Endothelial cell of umbilical vein (primary cell): ENCODE measurements at regions not wholly inside any gene's neighbourhood (a gene's known extent, or its start where the extent isn't known, plus 50 kb on each side); places are given as distances from the start of the nearest gene placed in this dataset.

Source experiments
- BruUV-seq: library from RNA; stranded (reverse); fragments of 400-500 nt; replicated peaks from 2 replicates; lab custom pipeline; 2021; lab: Mats Ljungman, UMichigan
- CTCF ChIA-PET: fragments of 300-600, 350-600 bp; sonication (Branson Sonifier 250); formaldehyde crosslinking; loops from one replicate; lab custom pipeline; 2021; ENCODE audit warnings: antibody characterized with exemption, inconsistent platforms; lab: Charles Lee
- POLR2A ChIA-PET: fragments of 300-600, 350-600 bp; sonication (Branson Sonifier 250); formaldehyde crosslinking; loops from one replicate; lab custom pipeline; 2021; ENCODE audit warnings: antibody characterized with exemption, inconsistent platforms; lab: Charles Lee
- DNase-seq: peaks from one replicate; pipeline ENCODE4 v3.0.0-alpha.2; 2011; ENCODE audit warnings: low read depth, low spot score
- FAIRE-seq: peaks from 2 replicates; lab custom pipeline; 2011; peaks lifted over from hg19 to GRCh38; lab: Jason Lieb, UNC
- H2AFZ ChIP-seq: 2 replicates; pipeline ENCODE4 v1.6.0; 2012; ENCODE audit warnings: low read depth, low read length, control low read depth, inconsistent platforms
- H3K27ac ChIP-seq: 2 replicates; pipeline ENCODE4 v1.5.1; 2011; ENCODE audit warnings: low read depth, mild to moderate bottlenecking, control low read depth, low read length, moderate library complexity; ENCODE audit not compliant: insufficient read depth
- H3K27me3 ChIP-seq, 2 experiments: 2 replicates each; pipeline versions ENCODE4 v1.6.0 to v1.6.1; 2011; ENCODE audit warnings: low read length in 2 of 2, mixed read lengths in 1 of 2; ENCODE audit not compliant: control insufficient read depth in 2 of 2, insufficient read depth in 2 of 2
- H3K36me3 ChIP-seq, 2 experiments: 2 replicates in 1 of 2; 3 replicates in 1 of 2; pipeline ENCODE4 v1.5.1; 2011; ENCODE audit warnings: low read length in 2 of 2, mild to moderate bottlenecking in 1 of 2, moderate library complexity in 1 of 2; ENCODE audit not compliant: control insufficient read depth in 2 of 2, insufficient read depth in 2 of 2; ENCODE audit errors: extremely low read depth in 1 of 2
- H3K4me1 ChIP-seq: 3 replicates; pipeline ENCODE4 v1.5.1; 2011; ENCODE audit warnings: mild to moderate bottlenecking, low read length; ENCODE audit not compliant: control insufficient read depth, insufficient read depth; ENCODE audit errors: extremely low read depth
- H3K4me2 ChIP-seq: 2 replicates; pipeline ENCODE4 v1.6.1; 2011; ENCODE audit warnings: low read length, control low read depth, mixed read lengths; ENCODE audit not compliant: insufficient read depth
- H3K4me3 ChIP-seq, 3 experiments: fragments of 200-600 bp in 1 of 3; sonication (generic), shearing (Covaris generic) in 1 of 3; replicated peaks in 1 of 3; 2 replicates each; pipeline ENCODE4 v1.5.1; 2011 to 2016; ENCODE audit warnings: control low read depth in 3 of 3, low read length in 3 of 3, mild to moderate bottlenecking in 2 of 3, inconsistent platforms in 1 of 3, low read depth in 1 of 3, moderate library complexity in 1 of 3; ENCODE audit not compliant: insufficient read depth in 1 of 3
- H3K79me2 ChIP-seq: 2 replicates; pipeline ENCODE4 v1.6.0; 2012; ENCODE audit warnings: low read length, inconsistent platforms; ENCODE audit not compliant: control insufficient read depth, insufficient read depth
- H3K9ac ChIP-seq: replicated peaks from 2 replicates; pipeline ENCODE3; 2011; ENCODE audit warnings: low read length, control low read depth; ENCODE audit not compliant: insufficient read depth; ENCODE audit errors: extremely low read depth
- H3K9me1 ChIP-seq: replicated peaks from 3 replicates; pipeline ENCODE4 v1.6.0; 2011; ENCODE audit warnings: mild to moderate bottlenecking, low read length; ENCODE audit not compliant: control insufficient read depth, insufficient read depth; ENCODE audit errors: extremely low read depth
- H3K9me3 ChIP-seq: replicated peaks from 2 replicates; pipeline ENCODE4 v1.5.1; 2012; ENCODE audit warnings: low read length, inconsistent platforms; ENCODE audit not compliant: control insufficient read depth, insufficient read depth
- H4K20me1 ChIP-seq: replicated peaks from 2 replicates; pipeline ENCODE3; 2011; ENCODE audit warnings: mild to moderate bottlenecking, low read length; ENCODE audit not compliant: control insufficient read depth, insufficient read depth; ENCODE audit errors: extremely low read depth
- FOS ChIP-seq: IDR thresholded peaks from 2 replicates; pipeline ENCODE4 v1.6.1; 2011; ENCODE audit warnings: mild to moderate bottlenecking, low read length, moderate library complexity, borderline replicate concordance; ENCODE audit not compliant: insufficient read depth
- GATA2 ChIP-seq: IDR thresholded peaks from 2 replicates; pipeline ENCODE4 v1.7.0; 2011; ENCODE audit warnings: low read depth, mild to moderate bottlenecking, moderate library complexity, mixed read lengths, low read length; ENCODE audit not compliant: insufficient read length, insufficient read depth
- JUN ChIP-seq: IDR thresholded peaks from 2 replicates; pipeline ENCODE4 v1.6.1; 2011; ENCODE audit warnings: borderline replicate concordance, low read depth; ENCODE audit not compliant: insufficient read length, insufficient read depth
- MYC ChIP-seq: IDR thresholded peaks from one replicate; pipeline ENCODE4 v1.6.1; 2011; ENCODE audit warnings: mild to moderate bottlenecking, low read depth, low read length
- POLR2A ChIP-seq: IDR thresholded peaks from 2 replicates; pipeline ENCODE4 v1.6.1; 2012; ENCODE audit warnings: low read depth, mild to moderate bottlenecking, control low read depth, low read length
- POLR2AphosphoS5 ChIP-seq: IDR thresholded peaks from 2 replicates; pipeline ENCODE4 v1.6.1; 2012; ENCODE audit warnings: low read depth, mild to moderate bottlenecking, control low read depth, low read length, moderate library complexity; ENCODE audit not compliant: insufficient read depth
- dilution Hi-C: fragments of 300-500 bp; cut with MboI; formaldehyde crosslinking; loops from one replicate; pipeline ENCODE4 v1.15.0; 2019; ENCODE audit warnings: low sequenced_read_pairs; ENCODE audit not compliant: extremely low pct_ligation_motif_present
- intact Hi-C: fragments of 100-400 bp; cut with micrococcal nuclease; formaldehyde crosslinking; loops from one replicate; pipeline ENCODE4 v1.10.0; 2022
- TF ChIP-seq, protein P1 (sequence below), 2 donors: IDR thresholded peaks; 1 replicate in 1 of 2; 2 replicates in 1 of 2; pipeline ENCODE4 v1.5.1; 2011; ENCODE audit warnings: low read length in 2 of 2, mild to moderate bottlenecking in 2 of 2, moderate library complexity in 2 of 2, control low read depth in 1 of 2, inconsistent platforms in 1 of 2, low read depth in 1 of 2; ENCODE audit not compliant: insufficient read depth in 1 of 2; ENCODE audit errors: extremely low read depth in 1 of 2

DNA sequence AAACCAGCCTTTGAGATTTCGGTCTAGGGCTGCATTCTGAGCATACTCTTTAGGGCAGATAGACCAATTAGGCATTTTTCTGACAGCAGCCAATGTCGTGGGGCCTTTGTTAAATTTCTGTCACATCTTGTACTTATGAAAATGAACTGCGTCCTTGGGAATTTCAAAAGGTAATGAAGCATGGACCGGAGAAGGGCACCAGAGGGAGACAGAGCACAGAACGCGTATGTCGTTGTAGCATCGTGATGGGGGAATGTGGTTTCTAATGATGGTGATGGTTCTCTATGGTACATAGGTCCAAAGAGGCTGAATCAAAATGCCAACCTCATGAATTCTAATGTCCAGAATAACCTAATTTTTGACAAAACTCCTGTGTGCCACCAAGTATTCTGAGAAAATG, 483.9 kb upstream of the CRIM1 start:
- Histone ChIP-seq H3K4me2 (no peak overlapping the region), H3K9me1 (no peaks in the 10 kb centered on the region), H3K4me3 (no peak overlapping the region), H3K79me2 (no peaks in the 10 kb centered on the region), H4K20me1 (no peaks in the 10 kb centered on the region), H3K4me1 (no peaks in the 10 kb centered on the region), H3K27me3 (peaks cover 3 to 4% of the 10 kb centered on the region in 2 experiments), H3K9me3 (no peaks in the 10 kb centered on the region), H3K36me3 (no peaks in the 10 kb centered on the region), H3K9ac (no peak overlapping the region), H2AFZ (no peak overlapping the region), H3K27ac (no peak overlapping the region)
- DNase-seq (peak; percentile 4), FAIRE-seq (no peak)
- CTCF ChIA-PET, result interaction anchor here (1.0 to 2.6 kb wide), 4 partner anchors 10 to 793 kb away, joined by 3 to 14 read pairs (median 4); no protein-coding TSS in a partner anchor
- no peak for TF ChIP-seq POLR2A
- no peak for TF ChIP-seq FOS
- TF ChIP-seq POLR2AphosphoS5, result no peak
- no peak for TF ChIP-seq JUN
- no peak for TF ChIP-seq MYC
- TF ChIP-seq GATA2, result no peak
- TF ChIP-seq, protein P1, sequence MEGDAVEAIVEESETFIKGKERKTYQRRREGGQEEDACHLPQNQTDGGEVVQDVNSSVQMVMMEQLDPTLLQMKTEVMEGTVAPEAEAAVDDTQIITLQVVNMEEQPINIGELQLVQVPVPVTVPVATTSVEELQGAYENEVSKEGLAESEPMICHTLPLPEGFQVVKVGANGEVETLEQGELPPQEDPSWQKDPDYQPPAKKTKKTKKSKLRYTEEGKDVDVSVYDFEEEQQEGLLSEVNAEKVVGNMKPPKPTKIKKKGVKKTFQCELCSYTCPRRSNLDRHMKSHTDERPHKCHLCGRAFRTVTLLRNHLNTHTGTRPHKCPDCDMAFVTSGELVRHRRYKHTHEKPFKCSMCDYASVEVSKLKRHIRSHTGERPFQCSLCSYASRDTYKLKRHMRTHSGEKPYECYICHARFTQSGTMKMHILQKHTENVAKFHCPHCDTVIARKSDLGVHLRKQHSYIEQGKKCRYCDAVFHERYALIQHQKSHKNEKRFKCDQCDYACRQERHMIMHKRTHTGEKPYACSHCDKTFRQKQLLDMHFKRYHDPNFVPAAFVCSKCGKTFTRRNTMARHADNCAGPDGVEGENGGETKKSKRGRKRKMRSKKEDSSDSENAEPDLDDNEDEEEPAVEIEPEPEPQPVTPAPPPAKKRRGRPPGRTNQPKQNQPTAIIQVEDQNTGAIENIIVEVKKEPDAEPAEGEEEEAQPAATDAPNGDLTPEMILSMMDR (IDR thresholded peaks at IDR 0.05; ENCODE audit: extremely low read depth in 1 of 2, insufficient read depth in 1 of 2, low read depth in 1 of 2, low read length in 2 of 2), result peak in 1 of 2 donors; percentile 20
- dilution Hi-C loops (no loop called here), intact Hi-C loops (loop anchor here (5.0 kb wide), 1 partner anchor 451 kb away; no protein-coding TSS in a partner anchor)
- no TSS peak for BruUV-seq
- POLR2A ChIA-PET, result no interaction called here
